HTR-8/SVneo (cell line): ENCODE measurements at regions not wholly inside any gene's neighbourhood (a gene's known extent, or its start where the extent isn't known, plus 50 kb on each side); places are given as distances from the start of the nearest gene placed in this dataset.

Source experiments
- DNase-seq: peaks from one replicate; pipeline ENCODE4 v3.0.0; 2011; ENCODE audit warnings: low spot score, mixed read lengths; ENCODE audit not compliant: insufficient read length
- FAIRE-seq: peaks from 2 replicates; lab custom pipeline; 2011; peaks lifted over from hg19 to GRCh38; lab: Jason Lieb, UNC

GRCh38 chr12:116508145-116509121 lies 50.7 kb upstream of the MAP1LC3B2 start:
- no peak for FAIRE-seq
- DNase-seq, result no peak
